WTC11 (cell line): ENCODE measurements at regions not wholly inside any gene's neighbourhood (a gene's known extent, or its start where the extent isn't known, plus 50 kb on each side); places are given as distances from the start of the nearest gene placed in this dataset.

Experiments used
- ATF2 ChIP-seq: sonication (generic); formaldehyde crosslinking; IDR thresholded peaks from 2 replicates; pipeline ENCODE4 v1.8.1; 2022; ENCODE audit warnings: low read depth, missing genetic modification reagents, borderline replicate concordance
- E2F4 ChIP-seq: sonication (generic); formaldehyde crosslinking; IDR thresholded peaks from 2 replicates; pipeline ENCODE4 v1.8.1; 2022; ENCODE audit warnings: low read depth, mild to moderate bottlenecking, moderate library complexity, missing genetic modification reagents, borderline replicate concordance
- FOXJ3 ChIP-seq: sonication (generic); formaldehyde crosslinking; IDR thresholded peaks from 2 replicates; pipeline ENCODE4 v1.9.0; 2021; ENCODE audit warnings: missing genetic modification reagents, mild to moderate bottlenecking, borderline replicate concordance
- FOXK1 ChIP-seq: sonication (generic); formaldehyde crosslinking; IDR thresholded peaks from 2 replicates; pipeline ENCODE4 v1.8.0; 2022; ENCODE audit warnings: mild to moderate bottlenecking, moderate library complexity, missing genetic modification reagents
- NR2C2 ChIP-seq: sonication (generic); formaldehyde crosslinking; IDR thresholded peaks from 2 replicates; pipeline ENCODE4 v1.8.0; 2022; ENCODE audit warnings: mild to moderate bottlenecking, missing genetic modification reagents
- SMAD4 ChIP-seq: sonication (generic); formaldehyde crosslinking; IDR thresholded peaks from 2 replicates; pipeline ENCODE4 v1.8.0; 2022; ENCODE audit warnings: mild to moderate bottlenecking, missing genetic modification reagents
- SP1 ChIP-seq: sonication (generic); formaldehyde crosslinking; conservative IDR thresholded peaks from 2 replicates; pipeline ENCODE4 v1.8.1; 2022; ENCODE audit warnings: missing genetic modification reagents
- STAT6 ChIP-seq: sonication (generic); formaldehyde crosslinking; conservative IDR thresholded peaks from 2 replicates; pipeline ENCODE4 v1.8.1; 2023; ENCODE audit warnings: mild to moderate bottlenecking, low read depth, missing genetic modification reagents, moderate library complexity
- ZNF416 ChIP-seq: fragments of 250-450 bp; sonication (Bioruptor Pico); IDR thresholded peaks from 2 replicates; pipeline ENCODE4 v1.9.0; 2021; ENCODE audit warnings: mild to moderate bottlenecking, inconsistent platforms
- ZNF423 ChIP-seq: fragments of 250-450 bp; sonication (Bioruptor Pico); IDR thresholded peaks from 2 replicates; pipeline ENCODE4 v2.1.2; 2022; ENCODE audit warnings: mild to moderate bottlenecking, moderate library complexity
- TF ChIP-seq, protein P1 (sequence below): fragments of 200-600 bp; IDR thresholded peaks from 2 replicates; pipeline ENCODE4 v1.8.0; 2022; ENCODE audit warnings: antibody characterized with exemption
- TF ChIP-seq, protein P2 (sequence below): sonication (generic); formaldehyde crosslinking; IDR thresholded peaks from 2 replicates; pipeline ENCODE4 v1.8.0; 2022; ENCODE audit warnings: mild to moderate bottlenecking, missing genetic modification reagents
- TF ChIP-seq, protein P3 (sequence below): sonication (generic); formaldehyde crosslinking; IDR thresholded peaks from 2 replicates; pipeline ENCODE4 v1.8.1; 2023; ENCODE audit warnings: mild to moderate bottlenecking, missing genetic modification reagents

- TF ChIP-seq, protein P1, sequence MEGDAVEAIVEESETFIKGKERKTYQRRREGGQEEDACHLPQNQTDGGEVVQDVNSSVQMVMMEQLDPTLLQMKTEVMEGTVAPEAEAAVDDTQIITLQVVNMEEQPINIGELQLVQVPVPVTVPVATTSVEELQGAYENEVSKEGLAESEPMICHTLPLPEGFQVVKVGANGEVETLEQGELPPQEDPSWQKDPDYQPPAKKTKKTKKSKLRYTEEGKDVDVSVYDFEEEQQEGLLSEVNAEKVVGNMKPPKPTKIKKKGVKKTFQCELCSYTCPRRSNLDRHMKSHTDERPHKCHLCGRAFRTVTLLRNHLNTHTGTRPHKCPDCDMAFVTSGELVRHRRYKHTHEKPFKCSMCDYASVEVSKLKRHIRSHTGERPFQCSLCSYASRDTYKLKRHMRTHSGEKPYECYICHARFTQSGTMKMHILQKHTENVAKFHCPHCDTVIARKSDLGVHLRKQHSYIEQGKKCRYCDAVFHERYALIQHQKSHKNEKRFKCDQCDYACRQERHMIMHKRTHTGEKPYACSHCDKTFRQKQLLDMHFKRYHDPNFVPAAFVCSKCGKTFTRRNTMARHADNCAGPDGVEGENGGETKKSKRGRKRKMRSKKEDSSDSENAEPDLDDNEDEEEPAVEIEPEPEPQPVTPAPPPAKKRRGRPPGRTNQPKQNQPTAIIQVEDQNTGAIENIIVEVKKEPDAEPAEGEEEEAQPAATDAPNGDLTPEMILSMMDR = no peak
- TF ChIP-seq ATF2 (no peak), FOXK1 (no peak), SP1 (CRISPR knock-in tag) (no peak), SMAD4 (CRISPR knock-in tag) (no peak), STAT6 (CRISPR knock-in tag) (no peak), FOXJ3 (CRISPR knock-in tag) (no peak), NR2C2 (CRISPR knock-in tag) (no peak), ZNF416 (CRISPR knock-in tag) (no peak), ZNF423 (CRISPR knock-in tag) (no peak), E2F4 (CRISPR knock-in tag) (no peak)
- TF ChIP-seq, protein P2, sequence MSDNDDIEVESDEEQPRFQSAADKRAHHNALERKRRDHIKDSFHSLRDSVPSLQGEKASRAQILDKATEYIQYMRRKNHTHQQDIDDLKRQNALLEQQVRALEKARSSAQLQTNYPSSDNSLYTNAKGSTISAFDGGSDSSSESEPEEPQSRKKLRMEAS (CRISPR knock-in tag) = no peak
- TF ChIP-seq, protein P3, sequence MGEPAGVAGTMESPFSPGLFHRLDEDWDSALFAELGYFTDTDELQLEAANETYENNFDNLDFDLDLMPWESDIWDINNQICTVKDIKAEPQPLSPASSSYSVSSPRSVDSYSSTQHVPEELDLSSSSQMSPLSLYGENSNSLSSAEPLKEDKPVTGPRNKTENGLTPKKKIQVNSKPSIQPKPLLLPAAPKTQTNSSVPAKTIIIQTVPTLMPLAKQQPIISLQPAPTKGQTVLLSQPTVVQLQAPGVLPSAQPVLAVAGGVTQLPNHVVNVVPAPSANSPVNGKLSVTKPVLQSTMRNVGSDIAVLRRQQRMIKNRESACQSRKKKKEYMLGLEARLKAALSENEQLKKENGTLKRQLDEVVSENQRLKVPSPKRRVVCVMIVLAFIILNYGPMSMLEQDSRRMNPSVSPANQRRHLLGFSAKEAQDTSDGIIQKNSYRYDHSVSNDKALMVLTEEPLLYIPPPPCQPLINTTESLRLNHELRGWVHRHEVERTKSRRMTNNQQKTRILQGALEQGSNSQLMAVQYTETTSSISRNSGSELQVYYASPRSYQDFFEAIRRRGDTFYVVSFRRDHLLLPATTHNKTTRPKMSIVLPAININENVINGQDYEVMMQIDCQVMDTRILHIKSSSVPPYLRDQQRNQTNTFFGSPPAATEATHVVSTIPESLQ (CRISPR knock-in tag) = no peak
Measured at GRCh38 chr3:3552761-3553160, 246.5 kb upstream of the LRRN1 start.
